Endothelial cell of umbilical vein (primary cell): ENCODE measurements at regions not wholly inside any gene's neighbourhood (a gene's known extent, or its start where the extent isn't known, plus 50 kb on each side); places are given as distances from the start of the nearest gene placed in this dataset.

Experiments used
- BruUV-seq: library from RNA; stranded (reverse); fragments of 400-500 nt; replicated peaks from 2 replicates; lab custom pipeline; 2021; lab: Mats Ljungman, UMichigan
- CTCF ChIA-PET: fragments of 300-600, 350-600 bp; sonication (Branson Sonifier 250); formaldehyde crosslinking; loops from one replicate; lab custom pipeline; 2021; ENCODE audit warnings: antibody characterized with exemption, inconsistent platforms; lab: Charles Lee
- POLR2A ChIA-PET: fragments of 300-600, 350-600 bp; sonication (Branson Sonifier 250); formaldehyde crosslinking; loops from one replicate; lab custom pipeline; 2021; ENCODE audit warnings: antibody characterized with exemption, inconsistent platforms; lab: Charles Lee
- DNase-seq: peaks from one replicate; pipeline ENCODE4 v3.0.0-alpha.2; 2011; ENCODE audit warnings: low read depth, low spot score
- FAIRE-seq: peaks from 2 replicates; lab custom pipeline; 2011; peaks lifted over from hg19 to GRCh38; lab: Jason Lieb, UNC
- H2AFZ ChIP-seq: 2 replicates; pipeline ENCODE4 v1.6.0; 2012; ENCODE audit warnings: low read depth, low read length, control low read depth, inconsistent platforms
- H3K27ac ChIP-seq: 2 replicates; pipeline ENCODE4 v1.5.1; 2011; ENCODE audit warnings: low read depth, mild to moderate bottlenecking, control low read depth, low read length, moderate library complexity; ENCODE audit not compliant: insufficient read depth
- H3K27me3 ChIP-seq, 2 experiments: 2 replicates each; pipeline versions ENCODE4 v1.6.0 to v1.6.1; 2011; ENCODE audit warnings: low read length in 2 of 2, mixed read lengths in 1 of 2; ENCODE audit not compliant: control insufficient read depth in 2 of 2, insufficient read depth in 2 of 2
- H3K36me3 ChIP-seq, 2 experiments: 2 replicates in 1 of 2; 3 replicates in 1 of 2; pipeline ENCODE4 v1.5.1; 2011; ENCODE audit warnings: low read length in 2 of 2, mild to moderate bottlenecking in 1 of 2, moderate library complexity in 1 of 2; ENCODE audit not compliant: control insufficient read depth in 2 of 2, insufficient read depth in 2 of 2; ENCODE audit errors: extremely low read depth in 1 of 2
- H3K4me1 ChIP-seq: 3 replicates; pipeline ENCODE4 v1.5.1; 2011; ENCODE audit warnings: mild to moderate bottlenecking, low read length; ENCODE audit not compliant: control insufficient read depth, insufficient read depth; ENCODE audit errors: extremely low read depth
- H3K4me2 ChIP-seq: 2 replicates; pipeline ENCODE4 v1.6.1; 2011; ENCODE audit warnings: low read length, control low read depth, mixed read lengths; ENCODE audit not compliant: insufficient read depth
- H3K4me3 ChIP-seq, 3 experiments: fragments of 200-600 bp in 1 of 3; sonication (generic), shearing (Covaris generic) in 1 of 3; replicated peaks in 1 of 3; 2 replicates each; pipeline ENCODE4 v1.5.1; 2011 to 2016; ENCODE audit warnings: control low read depth in 3 of 3, low read length in 3 of 3, mild to moderate bottlenecking in 2 of 3, inconsistent platforms in 1 of 3, low read depth in 1 of 3, moderate library complexity in 1 of 3; ENCODE audit not compliant: insufficient read depth in 1 of 3
- H3K79me2 ChIP-seq: 2 replicates; pipeline ENCODE4 v1.6.0; 2012; ENCODE audit warnings: low read length, inconsistent platforms; ENCODE audit not compliant: control insufficient read depth, insufficient read depth
- H3K9ac ChIP-seq: replicated peaks from 2 replicates; pipeline ENCODE3; 2011; ENCODE audit warnings: low read length, control low read depth; ENCODE audit not compliant: insufficient read depth; ENCODE audit errors: extremely low read depth
- H3K9me1 ChIP-seq: replicated peaks from 3 replicates; pipeline ENCODE4 v1.6.0; 2011; ENCODE audit warnings: mild to moderate bottlenecking, low read length; ENCODE audit not compliant: control insufficient read depth, insufficient read depth; ENCODE audit errors: extremely low read depth
- H3K9me3 ChIP-seq: replicated peaks from 2 replicates; pipeline ENCODE4 v1.5.1; 2012; ENCODE audit warnings: low read length, inconsistent platforms; ENCODE audit not compliant: control insufficient read depth, insufficient read depth
- H4K20me1 ChIP-seq: replicated peaks from 2 replicates; pipeline ENCODE3; 2011; ENCODE audit warnings: mild to moderate bottlenecking, low read length; ENCODE audit not compliant: control insufficient read depth, insufficient read depth; ENCODE audit errors: extremely low read depth
- EZH2 ChIP-seq: IDR thresholded peaks from 2 replicates; pipeline ENCODE4 v1.6.1; 2012; ENCODE audit warnings: borderline replicate concordance, low read depth, mild to moderate bottlenecking, moderate library complexity, low read length, inconsistent platforms; ENCODE audit not compliant: severe bottlenecking
- FOS ChIP-seq: IDR thresholded peaks from 2 replicates; pipeline ENCODE4 v1.6.1; 2011; ENCODE audit warnings: mild to moderate bottlenecking, low read length, moderate library complexity, borderline replicate concordance; ENCODE audit not compliant: insufficient read depth
- GATA2 ChIP-seq: IDR thresholded peaks from 2 replicates; pipeline ENCODE4 v1.7.0; 2011; ENCODE audit warnings: low read depth, mild to moderate bottlenecking, moderate library complexity, mixed read lengths, low read length; ENCODE audit not compliant: insufficient read length, insufficient read depth
- JUN ChIP-seq: IDR thresholded peaks from 2 replicates; pipeline ENCODE4 v1.6.1; 2011; ENCODE audit warnings: borderline replicate concordance, low read depth; ENCODE audit not compliant: insufficient read length, insufficient read depth
- MYC ChIP-seq: IDR thresholded peaks from one replicate; pipeline ENCODE4 v1.6.1; 2011; ENCODE audit warnings: mild to moderate bottlenecking, low read depth, low read length
- POLR2A ChIP-seq: IDR thresholded peaks from 2 replicates; pipeline ENCODE4 v1.6.1; 2012; ENCODE audit warnings: low read depth, mild to moderate bottlenecking, control low read depth, low read length
- POLR2AphosphoS5 ChIP-seq: IDR thresholded peaks from 2 replicates; pipeline ENCODE4 v1.6.1; 2012; ENCODE audit warnings: low read depth, mild to moderate bottlenecking, control low read depth, low read length, moderate library complexity; ENCODE audit not compliant: insufficient read depth
- dilution Hi-C: fragments of 300-500 bp; cut with MboI; formaldehyde crosslinking; loops from one replicate; pipeline ENCODE4 v1.15.0; 2019; ENCODE audit warnings: low sequenced_read_pairs; ENCODE audit not compliant: extremely low pct_ligation_motif_present
- intact Hi-C: fragments of 100-400 bp; cut with micrococcal nuclease; formaldehyde crosslinking; loops from one replicate; pipeline ENCODE4 v1.10.0; 2022
- TF ChIP-seq, protein P1 (sequence below), 2 donors: IDR thresholded peaks; 1 replicate in 1 of 2; 2 replicates in 1 of 2; pipeline ENCODE4 v1.5.1; 2011; ENCODE audit warnings: low read length in 2 of 2, mild to moderate bottlenecking in 2 of 2, moderate library complexity in 2 of 2, control low read depth in 1 of 2, inconsistent platforms in 1 of 2, low read depth in 1 of 2; ENCODE audit not compliant: insufficient read depth in 1 of 2; ENCODE audit errors: extremely low read depth in 1 of 2
- TF ChIP-seq, protein P2 (sequence below): IDR thresholded peaks from 2 replicates; pipeline ENCODE4 v1.6.1; 2011; ENCODE audit not compliant: insufficient read depth, insufficient read length

DNA sequence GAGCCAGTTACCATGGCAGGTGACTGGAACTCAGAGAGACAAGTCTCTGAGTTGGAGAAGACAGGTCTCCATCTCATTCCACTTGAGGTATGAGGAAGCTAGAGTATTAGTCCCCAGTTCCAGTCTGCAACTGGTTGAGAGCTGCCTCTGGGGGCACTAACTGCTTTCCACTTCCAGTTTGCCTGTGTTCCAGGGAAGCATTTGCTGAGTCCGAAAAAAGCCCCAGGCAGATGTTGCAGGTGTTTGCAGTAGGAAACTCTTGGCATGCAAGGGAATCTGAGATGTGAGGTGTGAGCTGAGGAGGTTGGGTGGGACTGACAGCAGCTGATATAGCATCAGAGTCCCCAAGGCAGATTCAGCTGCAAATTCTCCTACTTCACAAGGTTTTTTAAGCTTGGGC lies 272.2 kb upstream of the CASK start:
- no peak for DNase-seq
- Histone ChIP-seq H3K79me2 (no peaks in the 10 kb centered on the region), H3K4me2 (no peak overlapping the region), H3K27me3 (no peaks in the 10 kb centered on the region), H3K9ac (no peak overlapping the region), H3K4me1 (no peaks in the 10 kb centered on the region), H4K20me1 (no peaks in the 10 kb centered on the region), H3K27ac (no peak overlapping the region), H3K9me1 (no peaks in the 10 kb centered on the region), H3K4me3 (no peak overlapping the region), H3K36me3 (no peaks in the 10 kb centered on the region), H2AFZ (no peak overlapping the region), H3K9me3 (no peaks in the 10 kb centered on the region)
- CTCF ChIA-PET, result no interaction called here
- intact Hi-C loops, result no loop called here
- TF ChIP-seq GATA2 (no peak), POLR2A (no peak), EZH2 (no peak), MYC (no peak), FOS (no peak), JUN (no peak), POLR2AphosphoS5 (no peak)
- TF ChIP-seq, protein P1, sequence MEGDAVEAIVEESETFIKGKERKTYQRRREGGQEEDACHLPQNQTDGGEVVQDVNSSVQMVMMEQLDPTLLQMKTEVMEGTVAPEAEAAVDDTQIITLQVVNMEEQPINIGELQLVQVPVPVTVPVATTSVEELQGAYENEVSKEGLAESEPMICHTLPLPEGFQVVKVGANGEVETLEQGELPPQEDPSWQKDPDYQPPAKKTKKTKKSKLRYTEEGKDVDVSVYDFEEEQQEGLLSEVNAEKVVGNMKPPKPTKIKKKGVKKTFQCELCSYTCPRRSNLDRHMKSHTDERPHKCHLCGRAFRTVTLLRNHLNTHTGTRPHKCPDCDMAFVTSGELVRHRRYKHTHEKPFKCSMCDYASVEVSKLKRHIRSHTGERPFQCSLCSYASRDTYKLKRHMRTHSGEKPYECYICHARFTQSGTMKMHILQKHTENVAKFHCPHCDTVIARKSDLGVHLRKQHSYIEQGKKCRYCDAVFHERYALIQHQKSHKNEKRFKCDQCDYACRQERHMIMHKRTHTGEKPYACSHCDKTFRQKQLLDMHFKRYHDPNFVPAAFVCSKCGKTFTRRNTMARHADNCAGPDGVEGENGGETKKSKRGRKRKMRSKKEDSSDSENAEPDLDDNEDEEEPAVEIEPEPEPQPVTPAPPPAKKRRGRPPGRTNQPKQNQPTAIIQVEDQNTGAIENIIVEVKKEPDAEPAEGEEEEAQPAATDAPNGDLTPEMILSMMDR (IDR thresholded peaks at IDR 0.05; ENCODE audit: extremely low read depth in 1 of 2, insufficient read depth in 1 of 2, low read depth in 1 of 2, low read length in 2 of 2), result no peak
- TF ChIP-seq, protein P2, sequence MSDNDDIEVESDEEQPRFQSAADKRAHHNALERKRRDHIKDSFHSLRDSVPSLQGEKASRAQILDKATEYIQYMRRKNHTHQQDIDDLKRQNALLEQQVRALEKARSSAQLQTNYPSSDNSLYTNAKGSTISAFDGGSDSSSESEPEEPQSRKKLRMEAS, result no peak
- POLR2A ChIA-PET, result no interaction called here
- dilution Hi-C loops, result no loop called here
- FAIRE-seq, result no peak
- BruUV-seq, result no TSS peak
